ENCODE measurements at regions not wholly inside any gene's neighbourhood (a gene's known extent, or its start where the extent isn't known, plus 50 kb on each side); places are given as distances from the start of the nearest gene placed in this dataset.

GRCh38 chr14:71183876-71184689 is 276.8 kb downstream of the PCNX1 start:
- H3K27ac ChIP-seq (ENCODE audit: low read depth, low read length, poor library complexity, severe bottlenecking) = no peak overlapping the region
- no peaks in the 10 kb centered on the region for H3K79me2 ChIP-seq (ENCODE audit: insufficient read depth, low read length)
- no peaks in the 10 kb centered on the region for H4K20me1 ChIP-seq (ENCODE audit: insufficient read depth, low read length)
- no peak for TF ChIP-seq CTCF (IDR thresholded peaks at IDR 0.05; ENCODE audit: low read length)
- TF ChIP-seq EZH2 (IDR thresholded peaks at IDR 0.05; ENCODE audit: borderline replicate concordance, low read length) = no peak
- H3K4me3 ChIP-seq (ENCODE audit: low read depth, low read length, poor library complexity, severe bottlenecking) = no peak overlapping the region
- H3K4me1 ChIP-seq (ENCODE audit: insufficient read depth, low read length, severe bottlenecking) = no peaks in the 10 kb centered on the region
- H3K36me3 ChIP-seq (ENCODE audit: insufficient read depth, low read length) = no peaks in the 10 kb centered on the region
- H3K9me3 ChIP-seq (ENCODE audit: low read length) = no peaks in the 10 kb centered on the region
- no peak overlapping the region for H2AFZ ChIP-seq (ENCODE audit: low read length)
- H3K27me3 ChIP-seq (ENCODE audit: insufficient read depth, low read length) = peaks cover 8% of the 10 kb centered on the region; the same call in 1 of the 2 replicates
- H3K9me2 ChIP-seq (ENCODE audit: low read depth, low read length) = no peaks in the 10 kb centered on the region
- H3F3A ChIP-seq (ENCODE audit: insufficient read depth, low read length) = no peaks in the 10 kb centered on the region
- no peak overlapping the region for H3K9ac ChIP-seq (ENCODE audit: low read length)
- H3K4me2 ChIP-seq (ENCODE audit: low read length) = no peak overlapping the region

- H3K36me3 ChIP-seq (ENCODE audit: insufficient read depth, low read length) = no peaks in the 10 kb centered on the region
- H2AFZ ChIP-seq (ENCODE audit: low read length) = no peak overlapping the region
- no peaks in the 10 kb centered on the region for H3K9me3 ChIP-seq (ENCODE audit: low read length)
- H3K4me2 ChIP-seq (ENCODE audit: low read length) = no peak overlapping the region
- TF ChIP-seq CTCF (IDR thresholded peaks at IDR 0.05; ENCODE audit: low read length) (no peak), EZH2 (IDR thresholded peaks at IDR 0.05; ENCODE audit: borderline replicate concordance, low read length) (no peak)
- H3F3A ChIP-seq (ENCODE audit: insufficient read depth, low read length) = no peaks in the 10 kb centered on the region
- H3K4me1 ChIP-seq (ENCODE audit: insufficient read depth, low read length, severe bottlenecking) = no peaks in the 10 kb centered on the region
- no peak overlapping the region for H3K4me3 ChIP-seq (ENCODE audit: low read depth, low read length, poor library complexity, severe bottlenecking)
- no peaks in the 10 kb centered on the region for H3K79me2 ChIP-seq (ENCODE audit: insufficient read depth, low read length)
- H3K9ac ChIP-seq (ENCODE audit: low read length) = no peak overlapping the region
- H3K27me3 ChIP-seq (ENCODE audit: insufficient read depth, low read length) = peaks cover 4% of the 10 kb centered on the region; the same call in 1 of the 2 replicates
- H3K9me2 ChIP-seq (ENCODE audit: low read depth, low read length) = no peaks in the 10 kb centered on the region
- H4K20me1 ChIP-seq (ENCODE audit: insufficient read depth, low read length) = no peaks in the 10 kb centered on the region
- no peak overlapping the region for H3K27ac ChIP-seq (ENCODE audit: low read depth, low read length, poor library complexity, severe bottlenecking)
These were observed 278.4 kb downstream of the PCNX1 start for GRCh38 chr14:71185637-71186036.

- no peak overlapping the region for H3K27ac ChIP-seq (ENCODE audit: low read depth, low read length, poor library complexity, severe bottlenecking)
- no peaks in the 10 kb centered on the region for H3F3A ChIP-seq (ENCODE audit: insufficient read depth, low read length)
- H4K20me1 ChIP-seq (ENCODE audit: insufficient read depth, low read length) = no peaks in the 10 kb centered on the region
- H3K36me3 ChIP-seq (ENCODE audit: insufficient read depth, low read length) = no peaks in the 10 kb centered on the region
- H2AFZ ChIP-seq (ENCODE audit: low read length) = no peak overlapping the region
- no peak overlapping the region for H3K4me2 ChIP-seq (ENCODE audit: low read length)
- H3K4me1 ChIP-seq (ENCODE audit: insufficient read depth, low read length, severe bottlenecking) = no peaks in the 10 kb centered on the region
- no peak overlapping the region for H3K9ac ChIP-seq (ENCODE audit: low read length)
- H3K9me3 ChIP-seq (ENCODE audit: low read length) = no peaks in the 10 kb centered on the region
- no peaks in the 10 kb centered on the region for H3K79me2 ChIP-seq (ENCODE audit: insufficient read depth, low read length)
- H3K4me3 ChIP-seq (ENCODE audit: low read depth, low read length, poor library complexity, severe bottlenecking) = no peak overlapping the region
- H3K27me3 ChIP-seq (ENCODE audit: insufficient read depth, low read length) = 0 out of 2 replicates have a peak, but pooled peaks cover 3% of the 10 kb centered on the region
- no peak for TF ChIP-seq EZH2 (IDR thresholded peaks at IDR 0.05; ENCODE audit: borderline replicate concordance, low read length)
- no peak for TF ChIP-seq CTCF (IDR thresholded peaks at IDR 0.05; ENCODE audit: low read length)
- H3K9me2 ChIP-seq (ENCODE audit: low read depth, low read length) = no peaks in the 10 kb centered on the region
These were observed 280.5 kb downstream of the PCNX1 start for GRCh38 chr14:71187633-71188356.

Data from OCI-LY1 (cell line).